ENCODE measurements at regions not wholly inside any gene's neighbourhood (a gene's known extent, or its start where the extent isn't known, plus 50 kb on each side); places are given as distances from the start of the nearest gene placed in this dataset.

GRCh38 chr14:71165121-71166031 is 258.1 kb downstream of the PCNX1 start:
- no peak overlapping the region; the same call in 1 of the 2 replicates for H2AFZ ChIP-seq
- no peaks in the 10 kb centered on the region for H3K36me3 ChIP-seq (ENCODE audit: insufficient read depth)
- no peaks in the 10 kb centered on the region for H3F3A ChIP-seq (replicated peaks; ENCODE audit: low read depth)
- ATAC-seq (no peak), DNase-seq (ENCODE audit: low spot score) (no peak)
- H3K4me3 Mint-ChIP-seq = no peak overlapping the region
- H3K4me1 ChIP-seq (ENCODE audit: insufficient read depth) = no peaks in the 10 kb centered on the region
- H3K27ac Mint-ChIP-seq = no peak overlapping the region
- no peak overlapping the region for H3K4me2 ChIP-seq
- H3K27me3 ChIP-seq (ENCODE audit: insufficient read depth) = no peaks in the 10 kb centered on the region
- TF ChIP-seq EZH2phosphoT487 (IDR thresholded peaks at IDR 0.05; ENCODE audit: unreplicated experiment) (no peak), REST (IDR thresholded peaks at IDR 0.05; ENCODE audit: unreplicated experiment) (no peak), ZNF114 (CRISPR knock-in tag; IDR thresholded peaks at IDR 0.05) (no peak), STAT1 (IDR thresholded peaks at IDR 0.05; ENCODE audit: unreplicated experiment) (no peak), JUNB (IDR thresholded peaks at IDR 0.05; ENCODE audit: unreplicated experiment) (no peak), ZNF331 (CRISPR knock-in tag; IDR thresholded peaks at IDR 0.05; ENCODE audit: low read depth) (no peak), ZNF462 (CRISPR knock-in tag; IDR thresholded peaks at IDR 0.05) (no peak), EZH2 (IDR thresholded peaks at IDR 0.05; ENCODE audit: low read depth, unreplicated experiment) (no peak), CREB1 (CRISPR knock-in tag; IDR thresholded peaks at IDR 0.05; ENCODE audit: low read depth) (no peak), CTCF (conservative IDR thresholded peaks at IDR 0.05; ENCODE audit: low read depth in 2 of 2) (no peak), NANOG (IDR thresholded peaks at IDR 0.05; ENCODE audit: borderline replicate concordance) (no peak), POLR2AphosphoS5 (IDR thresholded peaks at IDR 0.05; ENCODE audit: low read depth) (no peak), ETS1 (IDR thresholded peaks at IDR 0.05) (no peak)
- peaks cover 5% of the 10 kb centered on the region for H3K9me3 Mint-ChIP-seq
- peaks cover 17% of the 10 kb centered on the region for H3K4me1 Mint-ChIP-seq
- no peaks in the 10 kb centered on the region for H3K79me2 ChIP-seq (replicated peaks; ENCODE audit: insufficient read depth)
- no peaks in the 10 kb centered on the region for H3K9me2 ChIP-seq (ENCODE audit: insufficient read depth)
- no peak overlapping the region for H3K27ac ChIP-seq (ENCODE audit: low read depth)
- H4K20me1 ChIP-seq (replicated peaks; ENCODE audit: insufficient read depth) = no peaks in the 10 kb centered on the region
- no peak overlapping the region for H3K4me3 ChIP-seq
- peaks cover 2% of the 10 kb centered on the region for H3K27me3 Mint-ChIP-seq (ENCODE audit: insufficient read depth, low read depth, poor library complexity)
- H3K36me3 Mint-ChIP-seq (ENCODE audit: low read depth) = no peaks in the 10 kb centered on the region

All from GM23338 (cell line).